GM21576 (cell line): ENCODE measurements at regions not wholly inside any gene's neighbourhood (a gene's known extent, or its start where the extent isn't known, plus 50 kb on each side); places are given as distances from the start of the nearest gene placed in this dataset.
"Not testable (repeated sequence)": the region's sequence is repeated elsewhere in the genome, so short reads cannot be mapped to it uniquely, and the experiment has no call there.

ENCODE experiments used
- ATAC-seq: cut with Tn5 transposase; IDR thresholded peaks from one replicate; pipeline ENCODE4 v1.9.1; 2021; ENCODE audit warnings: mild to moderate bottlenecking, moderate library complexity; ENCODE audit not compliant: unreplicated experiment

- no peak for ATAC-seq
Observed at GRCh38 chr13:58324161-58324560, 692.6 kb downstream of the PCDH17 start.

DNA sequence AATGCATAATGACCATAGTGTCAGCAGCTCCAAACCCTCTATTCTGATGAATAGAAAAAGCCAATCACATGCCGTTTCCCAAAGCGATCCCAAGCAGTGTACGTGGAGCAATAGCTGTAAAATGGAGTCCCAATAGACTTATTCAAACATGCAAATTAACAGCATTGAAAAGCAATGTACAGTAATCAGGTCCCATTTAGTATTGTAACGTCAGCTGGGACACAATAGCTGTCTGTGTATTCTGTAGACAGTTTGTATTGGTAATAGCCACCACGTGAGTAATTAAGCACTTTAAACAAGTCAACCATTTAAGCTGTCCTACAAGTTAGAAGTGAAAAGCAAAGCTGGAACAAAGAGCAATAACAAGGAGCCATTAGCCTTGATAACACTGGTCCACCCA lies 698.2 kb downstream of the PCDH17 start:
- ATAC-seq, result no peak

- ATAC-seq, result no peak
Observed at GRCh38 chr13:58340895-58341294, 709.4 kb downstream of the PCDH17 start.

GRCh38 chr13:58341318-58341717 lies 709.8 kb downstream of the PCDH17 start:
- ATAC-seq, result no peak

GRCh38 chr13:58343076-58343475 lies 711.5 kb downstream of the PCDH17 start:
- no peak for ATAC-seq

GRCh38 chr13:58352100-58352499 lies 720.6 kb downstream of the PCDH17 start:
- not testable (repeated sequence) for ATAC-seq

DNA sequence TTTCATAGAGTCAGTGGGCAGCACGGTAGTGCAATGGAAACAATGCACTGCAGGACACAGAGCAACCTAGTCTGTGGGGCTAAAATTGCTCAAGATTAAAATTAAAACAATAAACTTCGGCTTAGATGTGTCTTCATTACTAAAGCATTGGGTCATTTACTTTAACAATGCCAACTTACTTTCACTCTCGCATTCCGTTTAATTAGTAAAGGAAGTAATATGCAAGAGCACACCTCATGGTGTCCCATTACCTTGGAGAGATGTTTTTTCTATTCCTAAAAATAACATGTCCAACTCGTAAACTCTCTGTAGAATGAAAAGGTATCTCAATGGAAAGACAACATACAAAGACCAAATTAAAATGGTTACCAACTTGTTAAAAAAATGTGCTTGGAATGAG lies 738.4 kb downstream of the PCDH17 start:
- ATAC-seq, result no peak

- no peak for ATAC-seq
Observed at GRCh38 chr13:58376349-58376748, 744.8 kb downstream of the PCDH17 start.

DNA sequence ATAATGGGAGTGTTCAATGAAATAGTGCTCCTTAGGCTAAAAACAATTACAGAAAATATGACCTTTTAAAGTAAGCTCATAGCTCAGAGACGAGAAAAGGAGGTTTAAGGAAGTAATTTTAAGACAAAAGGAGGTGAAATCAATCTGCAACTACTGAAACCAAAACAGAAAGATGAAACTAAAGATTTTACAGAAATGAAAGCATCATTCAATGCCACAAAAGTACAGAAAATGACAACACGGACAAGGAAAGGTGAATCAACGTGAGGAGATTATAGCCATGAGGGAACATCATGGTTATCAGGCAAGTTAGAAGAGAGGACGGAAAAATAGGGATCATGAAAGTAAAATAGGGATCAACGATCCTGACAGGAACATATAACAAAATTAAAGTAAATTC lies 745.2 kb downstream of the PCDH17 start:
- ATAC-seq, result no peak

GRCh38 chr13:58379221-58379620 lies 747.7 kb downstream of the PCDH17 start:
- no peak for ATAC-seq

DNA sequence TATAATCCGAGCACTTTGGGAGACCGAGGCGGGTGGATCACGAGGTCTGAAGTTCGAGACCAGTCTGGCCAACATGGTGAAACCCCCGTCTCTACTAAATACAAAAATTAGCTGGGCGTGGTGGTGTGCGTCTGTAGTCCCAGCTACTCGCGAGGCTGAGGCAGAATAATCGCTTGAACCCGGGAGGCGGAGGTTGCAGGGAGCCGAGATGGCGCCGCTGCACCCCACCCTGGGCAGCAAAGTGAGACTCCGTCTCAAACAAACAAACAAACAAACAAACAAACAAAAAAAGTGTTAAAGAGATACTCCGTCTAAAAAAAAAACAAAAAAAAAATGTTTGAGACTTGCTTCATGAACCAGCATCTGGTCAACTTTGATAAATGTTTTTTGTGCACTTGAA lies 753.8 kb downstream of the PCDH17 start:
- not testable (repeated sequence) for ATAC-seq

- ATAC-seq, result no peak
Observed at GRCh38 chr13:58397596-58398387, 766.2 kb downstream of the PCDH17 start.

- no peak for ATAC-seq
Observed at GRCh38 chr13:58399263-58399662, 767.7 kb downstream of the PCDH17 start.

DNA sequence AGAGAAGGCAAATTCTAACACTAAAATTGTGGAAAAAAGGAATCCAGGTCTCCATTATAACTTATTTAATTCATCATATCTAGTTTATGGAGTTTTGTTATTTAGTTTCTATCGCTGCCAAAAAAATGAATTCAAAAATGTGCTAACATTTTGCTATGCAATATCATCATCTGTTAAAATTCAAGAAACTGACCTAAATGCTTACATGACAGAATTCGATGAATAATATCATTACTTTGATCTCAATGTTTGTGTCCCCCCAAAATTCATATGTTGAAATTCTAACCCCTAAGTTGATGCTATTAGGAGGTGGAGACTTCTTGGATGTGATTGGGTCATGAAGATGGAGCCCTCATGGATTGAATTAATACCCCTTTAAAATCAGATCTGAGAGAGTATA lies 775.0 kb downstream of the PCDH17 start:
- no peak for ATAC-seq

DNA sequence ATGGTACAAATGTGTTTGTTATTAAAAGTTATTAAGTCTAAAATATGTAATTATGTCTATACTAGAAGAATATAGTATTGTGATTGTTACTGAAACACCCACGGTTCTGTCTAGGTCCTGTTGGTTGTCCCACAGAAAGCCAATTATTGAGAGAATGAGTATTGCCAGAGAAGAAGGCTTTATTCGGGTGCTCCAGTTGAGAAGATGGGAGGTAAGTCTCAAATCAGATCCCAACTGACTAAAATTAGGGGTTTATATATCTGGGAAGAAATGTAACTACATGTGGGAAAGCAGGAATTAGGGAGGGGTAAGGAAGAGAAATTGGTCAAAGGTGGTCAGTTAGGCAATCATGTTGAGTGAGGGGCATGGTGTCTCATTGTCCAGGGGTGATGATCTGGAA lies 798.4 kb downstream of the PCDH17 start:
- no peak for ATAC-seq

DNA sequence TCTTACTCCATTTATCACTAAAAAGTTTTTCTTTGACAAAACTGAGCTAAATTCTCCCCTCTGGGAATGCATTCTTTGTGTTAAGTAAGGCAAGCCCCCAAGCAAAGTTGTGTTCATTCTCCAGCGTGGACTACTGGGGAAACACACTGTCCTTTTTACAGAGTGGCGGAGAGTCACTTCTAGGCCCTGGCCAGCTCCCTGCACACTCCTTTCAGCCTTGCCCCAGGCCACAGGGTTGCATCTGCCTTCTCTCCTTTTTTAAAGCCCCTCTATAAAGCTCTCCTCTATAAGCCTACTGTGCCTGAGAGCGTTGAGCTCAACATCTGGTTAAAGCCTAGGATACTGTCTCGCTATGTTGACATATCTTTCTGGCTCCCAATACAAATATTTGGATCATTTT lies 803.4 kb downstream of the PCDH17 start:
- no peak for ATAC-seq

DNA sequence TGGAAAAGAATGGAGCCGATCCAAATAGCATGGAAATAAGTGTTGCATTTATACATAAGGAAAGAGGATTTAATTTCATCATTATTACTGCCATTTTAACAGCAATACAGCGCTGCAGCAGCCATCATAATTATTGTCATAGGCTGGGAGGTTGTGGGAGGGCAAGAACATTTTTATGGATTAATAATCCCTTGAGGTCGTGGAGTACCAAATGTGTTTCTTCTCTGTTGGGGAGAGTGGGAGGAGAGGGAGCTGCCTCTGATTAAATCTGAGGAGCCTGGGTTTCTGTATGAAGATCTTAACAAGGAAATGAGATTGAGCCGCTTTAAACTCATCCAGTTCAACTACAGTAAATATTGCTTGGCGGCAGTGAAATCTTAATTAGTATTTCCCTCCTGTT lies 805.9 kb downstream of the PCDH17 start:
- no peak for ATAC-seq

DNA sequence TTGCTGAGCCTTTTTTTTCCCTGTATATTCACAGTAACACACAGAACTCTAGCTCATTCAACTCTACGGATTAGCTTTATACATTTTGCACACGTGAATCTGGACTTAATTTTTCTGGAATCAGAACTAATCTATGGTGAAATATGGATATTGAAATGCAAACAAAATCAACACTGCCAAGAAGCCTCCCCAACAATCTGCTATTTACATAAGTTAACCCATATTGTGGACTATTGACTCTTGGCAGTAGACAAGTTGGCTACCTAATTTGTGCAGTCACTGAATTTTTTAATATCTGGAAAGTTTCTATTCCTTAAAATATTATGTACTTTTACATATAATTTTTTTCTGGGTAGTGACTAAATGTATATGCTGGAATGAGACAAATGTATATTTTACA lies 815.4 kb downstream of the PCDH17 start:
- ATAC-seq, result no peak

- no peak for ATAC-seq
Observed at GRCh38 chr13:58452123-58452623, 820.6 kb downstream of the PCDH17 start.

GRCh38 chr13:58455094-58455493 lies 823.5 kb downstream of the PCDH17 start:
- no peak for ATAC-seq

DNA sequence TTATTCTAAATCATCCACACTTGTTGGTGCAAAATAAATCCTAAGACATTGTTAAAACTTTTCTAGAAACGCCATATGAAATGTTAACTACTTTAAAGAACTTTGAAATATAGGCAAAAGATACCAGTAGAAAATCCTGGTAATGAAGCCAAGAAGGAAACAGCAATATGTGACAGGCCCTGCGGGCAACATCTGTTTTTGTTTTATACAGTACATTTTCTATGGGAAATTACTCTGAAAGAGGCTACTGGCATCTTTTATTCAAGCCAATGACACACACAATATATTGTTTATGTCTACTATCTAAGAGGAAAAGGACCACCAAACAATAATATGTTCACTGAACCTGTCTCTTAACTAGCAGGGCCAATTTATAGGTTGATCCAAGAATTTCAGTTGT lies 829.7 kb downstream of the PCDH17 start:
- no peak for ATAC-seq

GRCh38 chr13:58463841-58464240 lies 832.3 kb downstream of the PCDH17 start:
- ATAC-seq, result no peak

- ATAC-seq, result no peak
Observed at GRCh38 chr13:58467176-58467575, 835.6 kb downstream of the PCDH17 start.
